ENCODE measurements at regions not wholly inside any gene's neighbourhood (a gene's known extent, or its start where the extent isn't known, plus 50 kb on each side); places are given as distances from the start of the nearest gene placed in this dataset.
"Not testable (repeated sequence)": the region's sequence is repeated elsewhere in the genome, so short reads cannot be mapped to it uniquely, and the experiment has no call there.

DNA sequence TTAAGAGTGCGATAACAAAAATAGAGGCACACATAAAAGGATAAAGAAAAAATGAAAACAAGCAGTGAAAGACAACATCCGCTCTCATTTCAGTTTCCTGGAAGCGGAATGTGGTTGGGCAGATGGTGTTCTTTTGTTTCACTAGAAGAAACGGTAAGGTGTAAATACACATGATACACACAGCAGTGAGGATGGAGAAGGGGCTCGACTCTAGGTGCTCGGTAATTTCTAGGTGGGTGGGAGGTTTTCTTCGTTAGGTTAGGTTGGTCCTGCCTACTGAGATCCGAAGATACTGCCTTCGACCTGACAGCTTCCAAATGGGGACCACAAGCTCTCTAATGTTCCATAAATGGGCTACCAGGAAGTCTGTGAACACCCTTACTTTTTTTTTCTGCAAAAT is 1082.5 kb downstream of the BCL11B start:
- H3K4me3 ChIP-seq (ENCODE audit: low read depth, low read length) = no peak overlapping the region

DNA sequence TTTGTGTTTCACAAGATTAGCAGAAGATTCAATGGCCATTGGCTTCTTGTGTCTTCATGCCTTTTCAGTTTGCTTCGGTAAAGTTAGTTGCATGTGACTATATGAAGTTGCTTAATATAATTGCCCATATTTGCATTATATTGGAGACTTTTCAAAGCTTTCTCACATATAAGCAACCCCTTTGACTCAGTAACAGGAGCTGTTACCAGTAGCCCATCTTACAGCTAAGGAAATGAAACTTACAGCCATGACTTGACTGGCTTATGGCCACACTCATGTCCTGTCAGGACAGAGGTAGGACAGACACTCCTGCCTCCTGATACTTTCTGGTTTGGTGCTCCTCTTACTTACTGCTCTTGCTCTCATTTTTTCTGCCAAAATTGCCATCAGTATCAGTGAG is 1082.1 kb downstream of the BCL11B start:
- no peak overlapping the region for H3K4me3 ChIP-seq (ENCODE audit: low read depth, low read length)

DNA sequence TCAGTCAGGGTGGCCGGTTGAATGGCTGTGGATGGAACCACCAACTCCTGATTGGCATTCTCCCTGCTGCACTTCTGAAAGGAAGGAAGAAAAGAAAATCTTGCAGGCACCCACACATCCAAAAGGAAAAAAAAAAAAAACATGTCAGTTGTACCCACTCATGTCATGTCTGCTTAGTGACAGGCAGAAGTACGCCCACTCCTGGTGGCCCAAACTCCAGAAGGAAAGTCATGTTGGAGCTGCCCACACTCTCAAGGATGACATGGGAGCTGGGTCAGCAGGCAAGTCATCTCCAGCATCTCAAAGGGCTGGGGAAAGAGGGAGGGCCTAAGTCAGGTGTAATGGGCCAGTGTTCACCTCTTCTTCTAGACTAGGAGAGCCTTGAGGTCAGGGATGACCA is 1079.1 kb downstream of the BCL11B start:
- no peak overlapping the region for H3K4me3 ChIP-seq (ENCODE audit: low read depth, low read length)

GRCh38 chr14:98194821-98195220 is 1077.2 kb downstream of the BCL11B start:
- H3K4me3 ChIP-seq (ENCODE audit: low read depth, low read length) = no peak overlapping the region

- no peak overlapping the region for H3K4me3 ChIP-seq (ENCODE audit: low read depth, low read length)
Observed at GRCh38 chr14:98195256-98195655, 1076.7 kb downstream of the BCL11B start.

DNA sequence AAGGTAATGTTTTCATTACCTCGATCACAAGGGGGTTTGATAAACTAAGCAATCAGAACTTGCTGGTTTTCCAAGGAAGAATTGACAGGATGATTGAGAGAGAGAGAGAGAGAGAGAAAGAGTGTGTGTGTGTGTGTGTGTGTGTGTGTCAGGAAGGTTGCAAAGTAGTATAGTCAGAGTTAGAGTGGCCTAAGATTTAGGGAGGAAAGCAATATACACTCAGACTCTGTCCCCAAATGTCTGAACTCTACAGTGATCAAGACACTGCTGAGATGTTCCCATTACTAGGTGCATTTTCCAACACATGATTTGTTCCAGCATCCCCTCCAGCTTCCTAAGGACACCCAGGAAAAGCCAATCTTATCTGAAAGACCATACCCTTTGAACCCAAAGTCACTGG is 1074.1 kb downstream of the BCL11B start:
- H3K4me3 ChIP-seq (ENCODE audit: low read depth, low read length) = no peak overlapping the region

GRCh38 chr14:98198385-98198784 is 1073.6 kb downstream of the BCL11B start:
- no peak overlapping the region for H3K4me3 ChIP-seq (ENCODE audit: low read depth, low read length)

DNA sequence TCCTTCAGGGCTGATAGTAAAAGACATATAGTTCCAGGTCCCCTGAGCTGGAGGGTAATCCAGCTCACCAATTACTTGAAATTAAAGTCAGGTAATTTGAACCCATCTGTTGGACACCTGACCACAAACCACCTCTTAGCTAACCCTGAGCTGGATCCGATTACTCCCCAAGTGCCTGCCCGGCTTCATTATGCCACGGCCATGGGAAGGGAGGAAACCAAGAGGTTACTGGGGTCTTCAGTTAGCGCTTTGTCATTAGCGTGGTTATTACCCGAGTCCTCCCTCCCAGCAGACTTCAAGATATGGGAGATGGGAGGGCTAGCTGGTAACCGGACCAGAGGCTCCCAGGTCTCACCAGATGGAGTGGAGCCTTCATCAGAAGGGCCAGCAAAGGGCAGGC is 1071.4 kb downstream of the BCL11B start:
- no peak overlapping the region for H3K4me3 ChIP-seq (ENCODE audit: low read depth, low read length)

GRCh38 chr14:98203421-98203820 is 1068.6 kb downstream of the BCL11B start:
- no peak overlapping the region for H3K4me3 ChIP-seq (ENCODE audit: low read depth, low read length)

GRCh38 chr14:98204139-98204538 is 1067.9 kb downstream of the BCL11B start:
- no peak overlapping the region for H3K4me3 ChIP-seq (ENCODE audit: low read depth, low read length)

- H3K4me3 ChIP-seq (ENCODE audit: low read depth, low read length) = no peak overlapping the region
Observed at GRCh38 chr14:98207415-98207814, 1064.6 kb downstream of the BCL11B start.

DNA sequence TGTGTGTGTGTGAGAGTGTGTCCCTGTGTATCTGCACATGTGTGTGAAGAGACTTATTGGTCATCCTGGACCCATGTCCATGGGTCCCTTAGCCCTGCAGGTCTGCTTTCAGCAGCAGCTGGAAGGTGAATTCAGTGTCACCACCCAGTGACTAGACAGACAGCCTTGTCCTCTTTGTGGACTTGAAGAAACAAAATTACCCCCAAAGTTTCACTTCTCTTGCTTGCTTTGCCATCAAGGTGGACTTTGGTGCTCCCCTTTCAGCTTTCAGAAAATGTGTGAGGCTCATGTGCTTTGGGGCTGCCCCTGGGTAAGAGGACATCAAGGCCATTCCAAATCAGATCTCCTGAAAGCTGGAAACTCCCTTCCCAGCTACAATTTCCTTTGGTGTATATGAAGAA is 1063.8 kb downstream of the BCL11B start:
- H3K4me3 ChIP-seq (ENCODE audit: low read depth, low read length) = no peak overlapping the region

- no peak overlapping the region for H3K4me3 ChIP-seq (ENCODE audit: low read depth, low read length)
Observed at GRCh38 chr14:98208943-98209342, 1063.1 kb downstream of the BCL11B start.

DNA sequence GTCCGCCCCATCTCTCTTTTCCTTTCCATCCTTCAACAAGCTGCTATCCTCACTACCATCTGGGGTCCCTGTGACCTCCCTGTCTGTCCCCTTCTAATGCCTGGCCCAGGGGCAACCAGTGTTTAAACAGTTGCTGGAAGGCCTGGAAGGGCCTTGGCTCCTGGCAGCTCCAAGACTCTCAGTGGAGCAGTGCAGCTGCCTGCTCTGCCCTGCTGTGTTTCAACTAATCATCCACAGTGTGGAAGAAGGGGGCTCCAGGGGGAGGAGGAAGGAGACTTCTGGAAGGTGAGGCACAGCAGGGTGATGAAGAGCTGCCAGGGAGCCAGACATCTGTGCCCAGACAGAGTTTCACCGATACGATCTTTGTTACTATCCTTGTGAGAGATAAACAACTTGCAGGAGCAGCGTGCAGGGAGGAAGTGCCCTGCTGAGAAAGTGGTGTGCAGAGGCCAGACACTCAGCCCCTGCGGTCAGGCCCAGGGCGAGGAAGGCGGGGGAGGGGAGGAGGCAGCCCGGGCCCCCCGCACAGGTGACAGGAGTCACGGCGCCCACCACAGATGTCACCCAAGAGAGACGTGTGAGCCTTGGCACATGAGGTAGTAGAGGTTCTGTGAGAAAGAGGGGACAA is 1061.8 kb downstream of the BCL11B start:
- no peak overlapping the region for H3K4me3 ChIP-seq (ENCODE audit: low read depth, low read length)

DNA sequence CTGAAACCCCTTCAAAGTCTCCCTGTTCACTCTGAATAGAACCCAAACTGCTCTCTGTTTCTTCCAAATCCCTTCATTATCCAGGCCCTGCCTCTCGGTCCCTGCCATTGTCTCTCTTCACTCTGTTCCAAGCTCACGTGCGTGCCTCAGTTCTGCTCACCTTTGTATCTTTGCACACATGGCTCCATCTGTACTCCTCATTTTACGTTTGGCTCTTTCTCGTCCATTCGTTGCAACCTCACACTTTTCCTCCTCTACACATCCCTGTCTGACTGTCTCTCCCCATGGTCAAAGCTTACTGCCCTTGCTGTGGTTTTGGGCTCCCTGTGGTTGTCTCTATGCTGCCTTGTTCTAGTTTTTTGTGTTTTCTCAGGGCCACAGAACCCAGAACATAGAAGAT is 1054.5 kb downstream of the BCL11B start:
- H3K4me3 ChIP-seq (ENCODE audit: low read depth, low read length) = no peak overlapping the region

DNA sequence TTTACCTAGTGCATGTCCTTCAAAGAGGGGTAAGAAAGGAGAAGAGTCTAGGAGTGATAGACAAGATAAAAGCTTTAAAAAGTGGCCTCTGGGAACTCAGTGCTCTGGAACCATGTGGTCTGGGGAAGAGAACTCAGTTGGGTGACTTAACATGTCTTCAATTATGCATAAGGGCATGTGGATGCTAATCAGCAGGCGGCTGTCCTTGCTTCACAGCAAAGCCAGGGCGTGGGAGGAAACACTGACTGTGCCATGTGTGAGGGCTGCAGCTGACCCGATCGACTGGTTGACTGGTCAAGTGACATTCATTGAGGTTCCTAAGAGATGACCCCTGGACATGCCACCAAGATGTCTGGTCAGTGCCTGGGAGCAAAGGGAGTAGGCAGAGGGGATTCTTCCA is 1053.8 kb downstream of the BCL11B start:
- no peak overlapping the region for H3K4me3 ChIP-seq (ENCODE audit: low read depth, low read length)

DNA sequence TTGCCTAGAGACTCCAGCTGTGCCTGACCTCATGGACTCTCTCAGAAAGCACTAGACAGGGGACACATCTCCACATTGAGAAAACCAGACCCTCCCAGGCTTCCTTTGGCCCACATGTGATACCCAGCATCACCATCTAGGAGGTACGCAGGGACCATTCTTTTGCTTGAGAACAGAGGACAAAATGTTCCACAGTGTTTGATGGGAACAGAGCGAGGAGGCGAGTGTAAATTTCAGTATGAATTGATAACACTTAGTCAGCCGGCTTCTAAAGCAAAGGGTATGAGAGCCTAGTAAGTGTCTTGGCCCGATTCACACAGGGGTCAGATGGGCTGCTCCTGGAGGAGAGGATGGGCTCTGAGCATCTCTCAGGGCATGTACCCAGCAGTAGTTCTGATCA is 1052.4 kb downstream of the BCL11B start:
- H3K4me3 ChIP-seq (ENCODE audit: low read depth, low read length) = no peak overlapping the region

GRCh38 chr14:98223106-98223505 is 1048.9 kb downstream of the BCL11B start:
- no peak overlapping the region for H3K4me3 ChIP-seq (ENCODE audit: low read depth, low read length)

DNA sequence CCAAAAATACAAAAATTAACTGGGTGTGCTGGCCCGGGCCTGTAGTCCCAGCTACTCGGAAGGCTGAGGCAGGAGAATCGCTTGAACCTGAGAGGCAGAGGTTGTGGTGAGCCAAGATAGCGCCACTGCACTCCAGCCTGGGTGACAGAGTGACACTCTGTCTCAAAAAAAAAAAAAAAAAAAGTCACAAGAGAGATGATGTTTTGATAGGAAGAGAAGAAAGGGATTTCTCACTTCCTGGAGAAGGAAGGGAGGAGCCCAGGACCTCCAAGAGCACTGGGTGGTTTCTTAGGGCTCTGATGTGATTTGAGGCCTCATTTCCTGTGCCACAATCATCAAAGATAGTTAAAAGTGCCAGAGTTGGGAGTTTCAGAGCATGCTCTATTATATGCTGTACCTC is 1048.3 kb downstream of the BCL11B start:
- H3K4me3 ChIP-seq (ENCODE audit: low read depth, low read length) = not testable (repeated sequence)

- H3K4me3 ChIP-seq (ENCODE audit: low read depth, low read length) = no peak overlapping the region
Observed at GRCh38 chr14:98226411-98226810, 1045.6 kb downstream of the BCL11B start.

- H3K4me3 ChIP-seq (ENCODE audit: low read depth, low read length) = no peak overlapping the region
Observed at GRCh38 chr14:98227000-98227726, 1044.8 kb downstream of the BCL11B start.

- no peak overlapping the region for H3K4me3 ChIP-seq (ENCODE audit: low read depth, low read length)
Observed at GRCh38 chr14:98227727-98228111, 1044.3 kb downstream of the BCL11B start.

Data from iPS-11a (cell line).